Fibroblast of skin of right biceps (primary cell): ENCODE measurements at regions not wholly inside any gene's neighbourhood (a gene's known extent, or its start where the extent isn't known, plus 50 kb on each side); places are given as distances from the start of the nearest gene placed in this dataset.

ENCODE experiments used
- DNase-seq: peaks from one replicate; pipeline ENCODE4 v3.0.0-alpha.2; 2013

DNA sequence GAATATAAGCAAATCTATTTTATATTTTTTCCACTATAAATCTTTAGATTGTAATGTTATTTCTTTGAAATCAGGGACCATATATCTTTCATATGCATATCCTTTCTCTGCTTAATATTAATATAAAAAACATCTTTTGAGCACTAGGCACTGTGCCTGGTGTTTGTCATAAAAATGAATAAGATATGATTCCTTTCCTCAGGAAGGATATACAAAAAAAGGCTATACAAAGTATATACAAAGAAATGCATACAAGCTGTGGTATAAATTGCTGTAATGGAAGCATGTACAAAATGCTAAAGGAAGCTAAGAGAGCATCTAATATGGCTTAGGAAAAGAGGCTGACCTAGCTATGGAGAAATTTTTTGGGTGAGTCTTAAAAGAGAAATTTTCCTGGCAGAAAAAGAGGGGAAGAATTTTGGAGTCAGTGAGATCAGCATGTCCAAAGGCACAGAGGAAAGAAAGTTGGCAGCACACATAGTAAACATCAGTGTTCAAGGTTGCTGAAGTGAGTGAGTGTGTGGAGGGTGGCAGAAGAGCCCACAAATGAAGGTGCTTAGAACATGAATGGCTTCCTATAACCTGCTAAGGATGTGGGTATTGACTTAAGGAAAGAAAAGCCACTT, 500.0 kb downstream of the SPRY1 start:
- no peak for DNase-seq

GRCh38 chr4:123898946-123899666, 502.5 kb downstream of the SPRY1 start:
- no peak for DNase-seq

DNA sequence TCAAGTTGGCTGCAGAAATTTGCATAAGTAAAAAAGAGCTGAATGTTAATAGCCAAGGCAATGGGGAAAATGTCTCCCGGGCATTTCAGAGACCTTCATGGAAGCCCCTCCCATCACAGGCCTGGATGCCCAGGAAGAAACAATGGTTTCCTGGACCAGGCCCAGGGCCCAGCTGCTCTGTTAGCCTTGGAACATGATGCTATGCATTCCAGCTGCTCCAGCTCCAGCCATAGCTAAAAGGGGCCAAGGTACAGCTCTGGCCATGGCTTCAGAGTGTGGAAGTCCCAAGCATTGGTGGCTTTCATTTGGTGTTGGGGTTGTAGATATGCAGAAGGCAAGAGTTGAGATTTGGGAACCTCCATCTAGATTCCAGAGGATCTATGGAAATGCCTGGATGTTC, 508.3 kb downstream of the SPRY1 start:
- DNase-seq = no peak

- no peak for DNase-seq
Measured at GRCh38 chr4:123913598-123913997, 517.0 kb downstream of the SPRY1 start.

- no peak for DNase-seq
Measured at GRCh38 chr4:123916821-123917220, 520.2 kb downstream of the SPRY1 start.

DNA sequence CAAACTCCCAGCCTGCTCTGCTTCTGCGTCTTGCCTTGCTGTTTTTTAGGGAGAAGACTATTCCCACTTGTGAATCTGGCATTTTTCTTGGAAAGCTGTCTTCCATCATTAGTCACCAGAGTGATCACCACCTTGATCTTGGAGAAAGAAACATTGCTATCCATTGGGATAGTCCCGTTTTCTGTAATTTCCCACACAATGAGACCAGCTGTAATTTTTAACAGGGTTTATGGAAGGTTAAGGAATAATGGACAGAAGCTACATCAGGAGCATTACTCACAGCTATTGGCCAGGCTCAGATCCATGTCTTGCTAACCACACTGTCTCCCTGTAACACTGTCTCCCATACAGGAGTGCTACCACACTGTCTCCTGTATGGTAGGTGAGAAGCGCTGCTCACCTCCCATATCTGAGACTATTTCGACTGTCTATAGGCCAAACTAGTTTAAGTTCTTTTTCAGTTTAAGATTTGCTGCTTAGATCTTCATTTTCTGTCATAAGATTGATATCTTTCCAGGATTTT, 523.0 kb downstream of the SPRY1 start:
- no peak for DNase-seq

GRCh38 chr4:123921339-123921738, 524.7 kb downstream of the SPRY1 start:
- no peak for DNase-seq

GRCh38 chr4:123922847-123923246, 526.3 kb downstream of the SPRY1 start:
- DNase-seq = peak; percentile 49

- peak; percentile 23 for DNase-seq
Measured at GRCh38 chr4:123924536-123924935, 527.9 kb downstream of the SPRY1 start.

DNA sequence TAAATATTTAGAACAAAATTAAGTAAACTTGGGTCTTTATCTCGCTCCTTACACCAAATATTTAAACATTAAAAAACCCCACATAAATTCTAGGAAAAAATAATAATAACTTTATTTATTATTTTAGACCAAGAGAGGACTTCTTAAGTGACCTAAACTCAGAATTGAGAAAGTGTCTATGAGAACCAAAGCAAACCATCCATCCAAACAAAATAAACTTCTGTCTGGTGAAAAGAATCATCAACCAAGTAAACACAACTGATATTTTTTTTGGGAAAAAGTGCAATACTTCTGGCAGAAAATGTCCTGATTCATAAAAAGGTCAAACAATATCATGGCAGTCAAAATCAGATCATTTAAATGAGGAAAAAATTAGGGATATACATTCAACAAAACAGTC, 533.0 kb downstream of the SPRY1 start:
- DNase-seq = no peak

GRCh38 chr4:123930996-123931395, 534.4 kb downstream of the SPRY1 start:
- no peak for DNase-seq

DNA sequence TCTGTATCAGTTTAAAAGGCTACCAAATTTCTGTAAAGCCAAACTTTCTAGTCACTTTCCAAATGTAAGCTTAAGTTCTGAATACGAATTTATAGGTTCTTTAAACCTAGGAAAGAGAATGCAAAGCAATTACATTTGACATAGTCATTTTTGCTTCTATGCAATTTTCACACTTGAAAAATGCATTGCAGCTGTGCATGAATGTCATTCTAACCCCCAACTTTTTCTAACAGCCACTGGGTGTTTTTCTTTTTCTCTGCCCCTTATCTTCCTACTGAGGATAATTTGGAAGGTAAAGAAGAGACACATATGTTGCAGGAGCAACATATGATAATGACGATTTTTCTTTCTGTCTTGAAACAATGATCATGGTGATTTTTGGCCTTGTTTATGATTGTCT, 537.5 kb downstream of the SPRY1 start:
- DNase-seq = no peak

DNA sequence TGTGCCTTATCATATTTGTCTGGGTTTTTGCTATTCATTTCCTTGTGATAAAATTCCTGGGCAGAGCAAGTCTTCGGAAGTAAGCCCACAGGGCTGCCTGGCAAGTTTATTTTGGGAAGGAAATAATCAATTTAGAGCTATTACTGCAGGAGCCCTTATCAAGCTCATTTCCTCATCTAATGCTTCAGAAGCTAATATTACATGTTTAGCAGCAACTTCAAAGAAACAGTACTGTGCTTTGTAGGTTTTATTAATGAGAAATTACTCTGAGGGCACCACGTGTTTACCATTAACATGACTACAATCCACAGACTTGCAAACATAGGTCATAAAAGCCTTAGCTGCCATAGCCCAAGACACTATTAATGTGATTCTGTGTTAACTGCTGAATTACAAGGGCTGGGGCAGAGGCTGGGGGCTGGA, 540.0 kb downstream of the SPRY1 start:
- no peak for DNase-seq

DNA sequence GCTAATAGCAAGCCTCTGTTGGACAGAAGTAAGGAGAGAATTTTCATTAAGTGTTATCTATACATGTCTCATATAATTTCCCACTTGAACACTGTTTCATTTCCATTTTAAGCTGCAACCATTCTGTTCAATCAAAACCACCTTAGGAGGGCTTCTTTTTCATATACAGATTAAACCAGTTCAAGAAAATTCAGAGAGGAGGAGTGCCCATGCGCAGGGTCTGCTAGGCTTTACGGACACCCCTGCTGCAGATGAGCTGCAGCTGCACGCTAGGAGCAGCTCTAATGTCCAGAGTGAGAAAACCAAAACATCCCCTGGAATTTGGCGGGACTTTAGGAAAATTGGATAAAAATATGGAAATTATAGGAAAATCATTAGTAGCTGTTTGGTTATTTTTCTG, 541.0 kb downstream of the SPRY1 start:
- no peak for DNase-seq

DNA sequence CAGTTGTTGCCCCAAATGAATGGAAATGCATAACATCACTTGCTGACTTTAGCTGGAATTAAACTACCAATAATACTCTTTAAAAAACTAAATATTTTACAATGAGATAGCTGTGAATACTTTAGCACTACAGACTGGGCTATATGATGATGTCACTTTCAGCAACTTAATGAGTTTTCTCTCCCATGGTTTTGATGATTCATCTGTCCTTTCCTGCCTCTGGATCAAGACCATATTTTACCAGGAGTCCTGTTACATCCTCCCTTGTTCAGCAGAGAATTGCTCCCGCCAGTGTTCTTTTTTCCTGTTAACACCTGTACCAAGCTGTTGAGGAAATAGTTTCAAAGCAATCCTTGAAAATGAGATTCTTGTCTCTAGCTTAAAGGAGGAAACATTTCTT, 543.0 kb downstream of the SPRY1 start:
- DNase-seq = peak; percentile 89

DNA sequence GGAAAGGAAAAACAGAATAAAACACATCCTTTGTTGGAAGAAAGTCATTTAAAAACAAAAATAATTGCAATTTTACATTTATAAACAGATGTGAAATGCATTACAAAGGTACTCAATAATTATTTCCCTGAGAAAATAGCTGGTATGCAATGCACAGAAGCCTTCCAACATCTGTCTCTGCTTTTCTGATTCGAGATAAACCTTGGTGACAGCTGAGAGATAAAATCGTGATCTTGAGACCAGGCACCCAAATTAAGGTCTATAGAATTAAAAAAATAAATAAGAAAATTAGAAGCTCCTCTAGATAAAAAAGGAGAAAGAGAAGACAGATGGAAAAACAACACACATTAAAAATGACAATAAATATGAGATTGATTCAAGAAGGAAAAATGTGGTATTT, 544.0 kb downstream of the SPRY1 start:
- no peak for DNase-seq

DNA sequence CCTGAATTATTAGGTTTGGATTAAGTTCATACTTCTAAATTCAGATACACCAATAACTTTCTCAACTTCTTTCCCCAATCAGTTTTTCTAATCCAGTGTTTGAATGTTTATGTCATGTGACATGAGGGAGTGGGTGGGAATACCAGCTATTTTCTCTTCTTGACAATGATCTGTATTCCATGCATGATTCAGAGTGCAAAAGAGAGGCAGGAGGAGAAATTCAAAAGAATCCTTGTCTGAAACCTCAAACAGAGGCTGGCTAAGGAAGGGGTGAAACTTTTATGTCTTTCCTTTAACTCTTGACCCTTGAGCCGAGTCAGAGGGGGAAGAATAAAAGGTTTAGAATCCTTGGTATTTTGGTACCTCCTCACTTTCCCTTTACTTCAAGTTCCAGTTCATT, 544.7 kb downstream of the SPRY1 start:
- peak; percentile 41 for DNase-seq

DNA sequence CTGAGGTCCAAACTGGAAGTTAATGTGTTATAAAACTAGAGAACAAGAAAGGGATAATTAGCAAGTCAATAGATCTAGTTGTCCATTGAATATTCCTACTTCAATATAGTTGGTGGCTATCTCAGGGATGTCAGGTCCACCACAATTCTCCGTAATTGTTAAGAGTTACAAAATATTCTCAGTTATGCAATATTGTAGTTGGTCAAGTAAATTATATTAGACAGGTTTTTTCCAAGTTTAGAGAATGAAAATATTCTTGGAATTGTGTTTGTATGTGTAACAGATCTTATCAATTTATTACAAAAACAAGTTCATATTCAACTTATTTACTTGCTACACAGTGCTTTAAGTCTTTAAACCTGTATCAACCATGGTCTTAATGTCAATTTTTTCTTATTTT, 547.4 kb downstream of the SPRY1 start:
- no peak for DNase-seq

- DNase-seq = no peak
Measured at GRCh38 chr4:123945301-123945700, 548.7 kb downstream of the SPRY1 start.

DNA sequence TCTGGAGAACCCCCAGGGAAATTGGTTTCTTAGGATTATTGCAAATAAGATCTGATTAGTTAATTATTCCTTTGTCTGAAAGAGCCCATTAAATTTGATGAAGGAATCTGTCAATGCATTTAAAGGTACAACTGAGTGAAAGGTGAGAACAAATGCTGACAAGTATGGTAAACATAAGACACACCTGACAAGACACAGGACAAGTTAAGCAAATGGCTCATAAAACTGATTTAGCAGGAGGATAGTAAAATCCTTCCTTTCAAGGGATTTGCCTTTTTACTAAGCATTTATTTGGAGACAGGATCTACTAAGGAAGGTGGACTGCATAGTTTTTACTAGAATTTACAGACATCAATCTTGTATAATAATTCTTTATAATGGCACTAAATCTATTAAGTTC, 553.9 kb downstream of the SPRY1 start:
- no peak for DNase-seq

GRCh38 chr4:123952530-123953274, 556.1 kb downstream of the SPRY1 start:
- peak; percentile 47 for DNase-seq

DNA sequence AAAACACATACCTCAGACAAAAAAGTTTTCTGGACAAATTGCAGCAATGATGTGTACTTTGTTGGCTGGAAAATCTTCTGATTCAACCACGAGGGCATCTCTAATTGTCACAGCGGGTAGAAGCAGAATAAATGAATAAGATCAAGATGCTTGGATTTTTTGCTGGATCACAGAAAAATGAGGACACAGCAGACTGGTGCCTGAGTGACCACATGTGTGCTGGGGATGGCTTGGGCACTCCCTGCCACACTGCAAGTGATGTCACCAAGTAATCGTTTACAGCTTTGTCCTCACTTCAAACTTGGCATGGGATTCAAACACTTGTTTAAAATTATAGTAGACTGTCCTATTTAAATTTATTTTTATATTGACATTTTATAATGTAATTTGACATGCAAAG, 557.0 kb downstream of the SPRY1 start:
- no peak for DNase-seq

DNA sequence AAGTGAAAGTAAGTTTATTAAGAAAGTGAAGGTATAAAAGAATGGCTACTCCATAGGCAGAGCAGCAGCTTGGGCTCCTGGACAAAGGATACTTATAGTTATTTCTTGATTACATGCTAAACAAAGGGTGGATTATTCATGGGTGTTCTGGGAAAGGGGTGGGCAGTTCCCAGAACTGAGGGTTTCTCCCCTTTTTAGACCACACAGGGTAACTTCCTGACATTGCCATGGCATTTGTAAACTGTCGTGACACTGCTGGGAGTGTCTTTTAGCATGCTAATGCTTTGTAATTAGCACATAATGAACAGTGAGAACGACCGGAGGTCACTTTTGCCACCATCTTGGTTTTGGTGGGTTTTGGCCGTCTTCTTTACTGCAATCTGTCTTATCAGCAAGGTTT, 557.6 kb downstream of the SPRY1 start:
- no peak for DNase-seq
